DMS79 treated with DMSO at 0.1 percent for 48 hours (cell line): ENCODE measurements at regions not wholly inside any gene's neighbourhood (a gene's known extent, or its start where the extent isn't known, plus 50 kb on each side); places are given as distances from the start of the nearest gene placed in this dataset.

Experiments
- DNase-seq: peaks from one replicate; lab custom pipeline; 2025; lab: John Stamatoyannopoulos, UW

- DNase-seq: no peak
Measured at GRCh38 chr3:118809696-118810498, 224.7 kb downstream of the IGSF11 start.

DNA sequence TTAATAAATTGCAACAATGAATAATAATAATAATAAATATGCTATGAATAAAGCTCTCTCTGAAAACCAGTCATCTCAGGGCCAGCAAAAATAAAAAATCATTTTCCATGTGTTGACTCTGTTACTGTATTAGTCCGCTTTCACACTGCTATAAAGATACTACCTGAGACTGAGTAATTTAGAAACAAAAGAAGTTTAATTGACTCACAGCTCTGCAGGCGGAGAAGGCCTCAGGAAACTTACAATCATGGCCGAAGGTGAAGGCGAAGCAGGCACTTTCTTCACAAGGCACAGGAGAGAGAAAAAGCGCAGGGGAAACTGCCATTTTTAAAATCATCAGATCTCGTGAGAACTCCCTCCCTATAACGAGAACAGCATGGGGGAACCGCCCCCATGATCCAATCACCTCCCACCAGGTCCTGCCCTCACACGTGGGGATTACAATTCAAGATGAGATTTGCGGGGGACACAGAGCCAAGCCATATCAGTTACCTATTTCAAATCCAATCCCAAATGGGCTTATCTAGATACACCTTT is 224.1 kb downstream of the IGSF11 start:
- DNase-seq: no peak

GRCh38 chr3:118811236-118811732 is 223.4 kb downstream of the IGSF11 start:
- no peak for DNase-seq

- DNase-seq: no peak
Measured at GRCh38 chr3:118813472-118813871, 221.2 kb downstream of the IGSF11 start.

DNA sequence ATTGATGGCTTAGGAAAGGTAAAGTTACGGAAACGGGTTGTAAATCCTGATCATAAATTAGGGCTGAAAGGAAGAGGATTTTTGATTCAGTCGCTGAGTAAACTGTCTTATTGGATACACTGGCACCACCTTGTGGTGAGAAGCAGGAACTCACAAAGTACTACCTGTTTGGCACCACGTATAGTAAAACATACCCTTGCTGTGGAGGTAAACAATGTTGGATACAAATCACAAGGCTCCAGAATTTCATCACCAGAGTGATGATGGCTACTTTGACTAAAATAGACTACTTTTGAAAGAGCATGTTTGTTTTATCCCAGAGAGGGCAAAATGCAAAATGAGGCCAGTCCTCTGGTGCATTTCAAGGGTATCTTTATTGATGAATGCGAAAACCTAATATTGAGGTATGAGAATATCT is 216.9 kb downstream of the IGSF11 start:
- DNase-seq: peak; percentile 77

DNA sequence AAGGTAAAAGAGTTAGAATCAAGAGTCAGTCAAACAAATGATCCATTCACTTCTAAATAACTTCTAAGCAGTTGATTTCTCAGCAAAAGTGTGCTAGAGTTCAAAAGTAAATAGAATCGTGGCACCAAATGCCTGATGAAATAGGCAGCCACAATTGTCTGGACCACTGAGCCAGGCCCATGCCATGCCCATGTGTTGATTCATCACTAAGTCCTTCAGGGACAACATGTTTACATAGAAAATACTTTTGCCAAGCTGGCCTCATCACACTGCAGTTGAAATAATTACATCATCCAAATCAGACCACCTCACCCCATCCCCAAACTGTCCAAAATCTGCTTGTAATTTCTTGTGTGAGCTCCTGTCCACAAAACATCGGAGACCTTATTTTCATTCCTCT is 216.3 kb downstream of the IGSF11 start:
- DNase-seq: no peak

DNA sequence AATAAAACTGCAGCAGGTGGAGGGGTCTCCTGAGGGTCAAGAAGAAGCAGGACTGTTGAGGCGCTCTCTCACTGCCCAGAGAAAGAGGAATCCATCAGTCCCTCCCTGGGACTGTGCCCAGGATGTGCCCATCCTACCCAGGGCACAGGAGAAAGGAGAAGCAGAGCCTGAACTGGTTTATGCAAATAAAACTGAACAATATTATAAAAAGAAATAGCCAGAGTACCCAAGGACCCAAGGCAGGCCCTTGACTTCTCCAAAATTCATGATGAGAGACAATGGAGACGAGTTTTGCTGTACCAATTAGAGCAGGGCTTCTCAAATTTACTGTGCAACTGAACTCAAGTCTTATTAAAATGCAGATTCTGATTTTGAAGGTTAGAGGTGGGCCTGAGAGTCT is 211.0 kb downstream of the IGSF11 start:
- no peak for DNase-seq

GRCh38 chr3:118827446-118827845 is 207.2 kb downstream of the IGSF11 start:
- DNase-seq: no peak

DNA sequence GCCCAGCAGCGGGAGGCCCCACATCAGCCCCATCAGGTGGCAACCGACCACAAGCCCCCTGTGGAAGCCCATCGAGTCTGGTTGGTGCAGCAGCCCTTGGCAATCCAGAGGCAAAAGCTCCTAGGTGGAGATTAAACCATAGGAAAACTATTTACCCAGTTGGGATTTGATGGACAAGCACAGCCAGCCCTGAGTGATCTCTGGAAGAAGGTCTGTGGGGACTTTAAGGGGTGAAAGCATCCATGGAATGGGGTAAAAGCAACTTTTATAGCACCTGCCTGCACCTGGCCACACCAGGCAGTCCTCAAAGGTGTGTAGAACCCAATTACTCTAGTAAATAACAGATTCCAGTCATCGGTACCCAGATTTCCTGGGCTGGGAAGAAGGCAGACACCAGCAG is 206.3 kb downstream of the IGSF11 start:
- no peak for DNase-seq

GRCh38 chr3:118833075-118833474 is 201.6 kb downstream of the IGSF11 start:
- DNase-seq: no peak

- no peak for DNase-seq
Measured at GRCh38 chr3:118838871-118839270, 195.8 kb downstream of the IGSF11 start.

DNA sequence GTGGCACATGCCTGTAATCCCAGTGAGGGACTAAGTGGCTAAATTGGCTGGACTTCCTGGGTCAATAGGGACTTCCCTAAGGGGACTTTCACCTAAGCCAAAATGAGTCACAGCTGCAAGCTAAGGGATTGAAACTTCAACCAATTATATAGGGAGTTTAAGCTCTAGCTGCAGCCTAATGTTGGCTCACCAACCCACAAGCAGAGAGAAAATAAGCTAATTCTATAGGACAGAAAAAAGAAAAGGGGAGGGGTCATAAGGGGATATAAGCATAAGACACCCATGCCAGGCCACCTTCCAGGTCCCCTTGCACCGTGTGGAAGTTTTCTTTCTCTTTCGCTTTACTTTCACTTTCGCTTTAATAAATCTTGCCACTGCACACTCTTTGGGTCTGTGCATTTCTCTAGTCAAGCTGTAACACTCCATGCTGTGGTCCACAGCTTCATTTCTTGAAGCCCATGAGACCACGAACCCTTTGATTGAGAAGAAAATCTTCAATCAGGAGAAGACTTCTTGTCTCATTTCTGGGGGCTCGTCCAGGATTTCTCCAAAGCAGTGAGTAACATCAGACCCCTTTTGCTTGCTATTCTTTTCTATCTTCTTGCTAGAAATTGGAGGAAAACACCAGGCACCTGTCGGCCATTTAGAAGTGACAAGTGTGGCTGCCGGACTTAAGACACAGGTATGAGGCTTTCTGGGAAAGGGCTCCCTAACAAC is 192.3 kb downstream of the IGSF11 start:
- DNase-seq: peak; percentile 6

DNA sequence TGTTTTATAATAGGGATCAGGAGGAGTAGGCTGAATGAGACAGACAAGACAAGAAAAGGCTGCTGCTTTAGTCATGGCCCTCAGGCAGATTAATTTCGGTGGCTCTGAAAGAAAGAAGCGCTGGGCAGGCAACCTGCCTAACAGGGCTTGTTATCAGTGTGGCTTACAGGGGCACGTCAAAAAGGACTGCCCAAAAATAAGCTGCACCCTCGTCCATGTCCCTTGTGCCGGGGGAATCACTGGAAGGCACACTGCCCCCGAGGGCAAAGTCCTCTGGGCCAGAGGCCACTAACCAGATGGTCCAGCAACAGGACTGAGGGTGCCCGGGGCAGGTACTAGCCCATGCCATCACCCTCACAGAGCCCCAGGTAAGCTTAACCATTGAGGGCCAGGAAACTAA is 188.5 kb downstream of the IGSF11 start:
- no peak for DNase-seq
